ENCODE measurements at regions not wholly inside any gene's neighbourhood (a gene's known extent, or its start where the extent isn't known, plus 50 kb on each side); places are given as distances from the start of the nearest gene placed in this dataset.

DNA sequence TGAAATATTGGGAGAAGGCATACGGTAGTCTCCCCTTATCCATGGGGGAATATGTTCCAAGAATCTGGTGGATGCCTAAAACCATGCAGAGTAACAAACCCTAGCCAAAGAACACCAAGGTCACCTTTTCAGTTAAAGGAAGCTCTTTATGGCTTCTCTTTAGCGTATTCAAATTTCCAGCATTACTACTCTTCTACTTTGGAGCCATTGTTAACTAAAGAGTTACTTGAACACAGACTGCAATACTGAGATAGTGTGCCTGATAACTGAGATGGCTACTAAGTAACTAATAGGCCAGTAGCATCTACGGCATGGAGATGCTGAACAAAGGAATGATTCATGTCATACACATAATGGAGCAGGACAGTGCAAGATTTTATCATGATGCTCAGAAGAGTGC is 84.5 kb upstream of the SPEF2 start:
- TF ChIP-seq, protein P1, sequence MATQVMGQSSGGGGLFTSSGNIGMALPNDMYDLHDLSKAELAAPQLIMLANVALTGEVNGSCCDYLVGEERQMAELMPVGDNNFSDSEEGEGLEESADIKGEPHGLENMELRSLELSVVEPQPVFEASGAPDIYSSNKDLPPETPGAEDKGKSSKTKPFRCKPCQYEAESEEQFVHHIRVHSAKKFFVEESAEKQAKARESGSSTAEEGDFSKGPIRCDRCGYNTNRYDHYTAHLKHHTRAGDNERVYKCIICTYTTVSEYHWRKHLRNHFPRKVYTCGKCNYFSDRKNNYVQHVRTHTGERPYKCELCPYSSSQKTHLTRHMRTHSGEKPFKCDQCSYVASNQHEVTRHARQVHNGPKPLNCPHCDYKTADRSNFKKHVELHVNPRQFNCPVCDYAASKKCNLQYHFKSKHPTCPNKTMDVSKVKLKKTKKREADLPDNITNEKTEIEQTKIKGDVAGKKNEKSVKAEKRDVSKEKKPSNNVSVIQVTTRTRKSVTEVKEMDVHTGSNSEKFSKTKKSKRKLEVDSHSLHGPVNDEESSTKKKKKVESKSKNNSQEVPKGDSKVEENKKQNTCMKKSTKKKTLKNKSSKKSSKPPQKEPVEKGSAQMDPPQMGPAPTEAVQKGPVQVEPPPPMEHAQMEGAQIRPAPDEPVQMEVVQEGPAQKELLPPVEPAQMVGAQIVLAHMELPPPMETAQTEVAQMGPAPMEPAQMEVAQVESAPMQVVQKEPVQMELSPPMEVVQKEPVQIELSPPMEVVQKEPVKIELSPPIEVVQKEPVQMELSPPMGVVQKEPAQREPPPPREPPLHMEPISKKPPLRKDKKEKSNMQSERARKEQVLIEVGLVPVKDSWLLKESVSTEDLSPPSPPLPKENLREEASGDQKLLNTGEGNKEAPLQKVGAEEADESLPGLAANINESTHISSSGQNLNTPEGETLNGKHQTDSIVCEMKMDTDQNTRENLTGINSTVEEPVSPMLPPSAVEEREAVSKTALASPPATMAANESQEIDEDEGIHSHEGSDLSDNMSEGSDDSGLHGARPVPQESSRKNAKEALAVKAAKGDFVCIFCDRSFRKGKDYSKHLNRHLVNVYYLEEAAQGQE (IDR thresholded peaks at IDR 0.05; ENCODE audit: low read depth): no peak
- TF ChIP-seq POLR2A (IDR thresholded peaks at IDR 0.05; ENCODE audit: borderline replicate concordance, extremely low read depth, insufficient read depth, insufficient read length): no peak
- TF ChIP-seq SIN3A (IDR thresholded peaks at IDR 0.05; ENCODE audit: low read depth): no peak
- TF ChIP-seq, protein P2, sequence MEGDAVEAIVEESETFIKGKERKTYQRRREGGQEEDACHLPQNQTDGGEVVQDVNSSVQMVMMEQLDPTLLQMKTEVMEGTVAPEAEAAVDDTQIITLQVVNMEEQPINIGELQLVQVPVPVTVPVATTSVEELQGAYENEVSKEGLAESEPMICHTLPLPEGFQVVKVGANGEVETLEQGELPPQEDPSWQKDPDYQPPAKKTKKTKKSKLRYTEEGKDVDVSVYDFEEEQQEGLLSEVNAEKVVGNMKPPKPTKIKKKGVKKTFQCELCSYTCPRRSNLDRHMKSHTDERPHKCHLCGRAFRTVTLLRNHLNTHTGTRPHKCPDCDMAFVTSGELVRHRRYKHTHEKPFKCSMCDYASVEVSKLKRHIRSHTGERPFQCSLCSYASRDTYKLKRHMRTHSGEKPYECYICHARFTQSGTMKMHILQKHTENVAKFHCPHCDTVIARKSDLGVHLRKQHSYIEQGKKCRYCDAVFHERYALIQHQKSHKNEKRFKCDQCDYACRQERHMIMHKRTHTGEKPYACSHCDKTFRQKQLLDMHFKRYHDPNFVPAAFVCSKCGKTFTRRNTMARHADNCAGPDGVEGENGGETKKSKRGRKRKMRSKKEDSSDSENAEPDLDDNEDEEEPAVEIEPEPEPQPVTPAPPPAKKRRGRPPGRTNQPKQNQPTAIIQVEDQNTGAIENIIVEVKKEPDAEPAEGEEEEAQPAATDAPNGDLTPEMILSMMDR (IDR thresholded peaks at IDR 0.05 in 2 of 3, conservative IDR thresholded peaks at IDR 0.05 in 1 of 3; ENCODE audit: borderline replicate concordance in 1 of 3, insufficient read depth in 1 of 3, low read depth in 2 of 3, low read length in 2 of 3): no peak
- no peak for TF ChIP-seq EZH2 (IDR thresholded peaks at IDR 0.05)
- TF ChIP-seq FOSL1 (IDR thresholded peaks at IDR 0.05; ENCODE audit: low read depth): no peak
- no peak for TF ChIP-seq POLR2AphosphoS5 (IDR thresholded peaks at IDR 0.05; ENCODE audit: low read depth, low read length)
- no peak for TF ChIP-seq RAD21 (IDR thresholded peaks at IDR 0.05; ENCODE audit: low read depth)
- TF ChIP-seq YY1 (IDR thresholded peaks at IDR 0.05; ENCODE audit: extremely low read depth, insufficient replicate concordance, low read depth, low read length): no peak

Data from HCT116 (cell line).